H9 (cell line): ENCODE measurements at regions not wholly inside any gene's neighbourhood (a gene's known extent, or its start where the extent isn't known, plus 50 kb on each side); places are given as distances from the start of the nearest gene placed in this dataset.

Experiments
- DNase-seq: peaks from one replicate; pipeline ENCODE4 v3.0.0-alpha.2; 2017
- H2AFZ ChIP-seq: one replicate; pipeline ENCODE4 v1.6.1; 2013; ENCODE audit warnings: mild to moderate bottlenecking, low read length, control low read depth, moderate library complexity
- H2AK5ac ChIP-seq: 2 replicates; pipeline ENCODE4 v1.6.1; 2013; ENCODE audit warnings: low read length, control low read depth, mixed read lengths; ENCODE audit not compliant: insufficient read length
- H2BK120ac ChIP-seq: one replicate; pipeline ENCODE4 v1.6.1; 2013; ENCODE audit warnings: low read depth, mild to moderate bottlenecking, low read length, control low read depth, inconsistent platforms; ENCODE audit not compliant: poor library complexity, severe bottlenecking
- H2BK12ac ChIP-seq: 2 replicates; pipeline ENCODE4 v1.6.1; 2013; ENCODE audit warnings: low read length, control low read depth, mixed read lengths, low read depth; ENCODE audit not compliant: insufficient read length
- H2BK15ac ChIP-seq: 2 replicates; pipeline ENCODE4 v1.6.1; 2013; ENCODE audit warnings: low read depth, low read length, control low read depth
- H2BK20ac ChIP-seq: one replicate; pipeline ENCODE4 v1.6.1; 2013; ENCODE audit warnings: low read depth, mild to moderate bottlenecking, low read length, control low read depth, inconsistent platforms; ENCODE audit not compliant: poor library complexity, severe bottlenecking
- H2BK5ac ChIP-seq: 2 replicates; pipeline ENCODE4 v1.6.1; 2013; ENCODE audit warnings: low read length, control low read depth, mixed read lengths; ENCODE audit not compliant: insufficient read length
- H3K14ac ChIP-seq: 2 replicates; pipeline ENCODE4 v1.6.1; 2013; ENCODE audit warnings: low read length, control low read depth; ENCODE audit not compliant: insufficient read depth
- H3K18ac ChIP-seq: 2 replicates; pipeline ENCODE4 v1.6.1; 2013; ENCODE audit warnings: low read depth, mild to moderate bottlenecking, mixed read lengths, low read length, control low read depth; ENCODE audit not compliant: insufficient read length
- H3K23ac ChIP-seq: 2 replicates; pipeline ENCODE4 v1.6.1; 2013; ENCODE audit warnings: low read length, control low read depth, mixed read lengths, low read depth; ENCODE audit not compliant: insufficient read length
- H3K23me2 ChIP-seq: 2 replicates; pipeline ENCODE4 v1.6.1; 2013; ENCODE audit warnings: low read depth, mild to moderate bottlenecking, mixed read lengths, low read length, control low read depth; ENCODE audit not compliant: insufficient read length, poor library complexity, severe bottlenecking
- H3K27ac ChIP-seq: 2 replicates; pipeline ENCODE4 v1.5.1; 2013; ENCODE audit warnings: low read length, control low read depth, mixed read lengths, low read depth; ENCODE audit not compliant: insufficient read length
- H3K27me3 ChIP-seq: 2 replicates; pipeline ENCODE4 v1.6.1; 2013; ENCODE audit warnings: low read length, control low read depth, inconsistent platforms; ENCODE audit not compliant: insufficient read depth
- H3K4ac ChIP-seq: 2 replicates; pipeline ENCODE4 v1.6.1; 2013; ENCODE audit warnings: low read depth, mild to moderate bottlenecking, control low read depth, inconsistent platforms, low read length, moderate library complexity
- H3K4me1 ChIP-seq: 2 replicates; pipeline ENCODE4 v1.6.1; 2013; ENCODE audit warnings: low read length, control low read depth, inconsistent platforms; ENCODE audit not compliant: insufficient read depth
- H3K4me2 ChIP-seq: 2 replicates; pipeline ENCODE4 v1.6.1; 2013; ENCODE audit warnings: low read length, control low read depth, mixed read lengths; ENCODE audit not compliant: insufficient read length, insufficient read depth
- H3K56ac ChIP-seq: 2 replicates; pipeline ENCODE4 v1.6.1; 2013; ENCODE audit warnings: low read depth, mild to moderate bottlenecking, mixed read lengths, low read length, control low read depth; ENCODE audit not compliant: insufficient read length
- H3K79me1 ChIP-seq: 2 replicates; pipeline ENCODE4 v1.6.1; 2013; ENCODE audit warnings: low read depth, mild to moderate bottlenecking, moderate library complexity, low read length, control low read depth, inconsistent platforms; ENCODE audit not compliant: insufficient read depth, poor library complexity, severe bottlenecking
- H3K79me2 ChIP-seq: 2 replicates; pipeline ENCODE4 v1.6.1; 2013; ENCODE audit warnings: low read length, control low read depth, inconsistent platforms; ENCODE audit not compliant: insufficient read depth
- H3K9ac ChIP-seq: 2 replicates; pipeline ENCODE4 v1.6.1; 2013; ENCODE audit warnings: low read length, control low read depth, mixed read lengths; ENCODE audit not compliant: insufficient read length; ENCODE audit errors: extremely low read depth
- H3K9me3 ChIP-seq: one replicate; pipeline ENCODE4 v1.6.1; 2013; ENCODE audit warnings: low read depth, low read length, inconsistent platforms; ENCODE audit not compliant: control insufficient read depth
- H3T11ph ChIP-seq: one replicate; pipeline ENCODE4 v1.6.1; 2013; ENCODE audit warnings: mild to moderate bottlenecking, low read length, control low read depth, inconsistent platforms
- H4K20me1 ChIP-seq: one replicate; pipeline ENCODE4 v1.6.1; 2013; ENCODE audit not compliant: control insufficient read depth, insufficient read length, insufficient read depth
- H4K5ac ChIP-seq: 2 replicates; pipeline ENCODE4 v1.6.1; 2013; ENCODE audit warnings: low read depth, mild to moderate bottlenecking, mixed read lengths, low read length, control low read depth; ENCODE audit not compliant: insufficient read length
- H4K8ac ChIP-seq: replicated peaks from 2 replicates; pipeline ENCODE4 v1.6.1; 2013; ENCODE audit warnings: low read length, control low read depth, mixed read lengths, low read depth; ENCODE audit not compliant: insufficient read length
- H4K91ac ChIP-seq: 2 replicates; pipeline ENCODE4 v1.6.1; 2013; ENCODE audit warnings: low read depth, mild to moderate bottlenecking, moderate library complexity, mixed read lengths, low read length, control low read depth; ENCODE audit not compliant: insufficient read length
- H3K27ac Mint-ChIP-seq, 3 experiments: 2 replicates in 2 of 3; 3 replicates in 1 of 3; pipeline ENCODE4 v1.8.0; 2020 to 2021; ENCODE audit warnings: mixed read lengths in 3 of 3, mild to moderate bottlenecking in 1 of 3, moderate library complexity in 1 of 3
- H3K27me3 Mint-ChIP-seq: 2 replicates; pipeline ENCODE4 v1.8.0; 2021; ENCODE audit warnings: low read depth, mild to moderate bottlenecking, moderate library complexity, mixed read lengths
- H3K36me3 Mint-ChIP-seq, 3 experiments: 2 replicates in 2 of 3; 3 replicates in 1 of 3; pipeline ENCODE4 v1.8.0; 2020 to 2021; ENCODE audit warnings: low read depth in 3 of 3, mixed read lengths in 3 of 3; ENCODE audit not compliant: insufficient read depth in 1 of 3
- H3K4me1 Mint-ChIP-seq, 2 experiments: 2 replicates each; pipeline ENCODE4 v1.8.0; 2020; ENCODE audit warnings: mixed read lengths in 2 of 2
- H3K4me3 Mint-ChIP-seq, 2 experiments: 2 replicates in 1 of 2; 3 replicates in 1 of 2; pipeline ENCODE4 v1.8.0; 2020 to 2021; ENCODE audit warnings: mild to moderate bottlenecking in 2 of 2, mixed read lengths in 2 of 2, moderate library complexity in 1 of 2
- H3K9me3 Mint-ChIP-seq, 2 experiments: 2 replicates in 1 of 2; 3 replicates in 1 of 2; pipeline ENCODE4 v1.8.0; 2020; ENCODE audit warnings: mild to moderate bottlenecking in 2 of 2, mixed read lengths in 2 of 2, moderate library complexity in 1 of 2
- CTCF ChIP-seq: fragments of 200-600 bp; sonication (generic); conservative IDR thresholded peaks from 3 replicates; pipeline ENCODE4 v1.8.0; 2021; ENCODE audit warnings: antibody characterized with exemption, mild to moderate bottlenecking
- WGBS: extraction: QIAGEN DNeasy Blood & Tissue Kit; methylation state at CpG from one replicate; pipeline ENCODE4 v1.1.7; 2013; ENCODE audit warnings: missing lambda C conversion rate, low lambda C conversion rate, mixed read lengths; ENCODE audit not compliant: insufficient read length; ENCODE audit errors: extremely low coverage; 5-methylcytosine and 5-hydroxymethylcytosine counted together

- no peak overlapping the region for H2AK5ac ChIP-seq
- no peak overlapping the region for H2BK5ac ChIP-seq
- no peaks in the 10 kb centered on the region for H3K9me3 ChIP-seq
- H3K4me2 ChIP-seq = no peak overlapping the region
- WGBS = 96% methylated on average over 1 of the region's 1 CpG
- H4K20me1 ChIP-seq = no peaks in the 10 kb centered on the region
- Mint-ChIP-seq H3K4me3 (no peak overlapping the region), H3K27ac (no peak overlapping the region), H3K27me3 (peaks cover 10% of the 10 kb centered on the region), H3K4me1 (peaks cover 21 to 32% of the 10 kb centered on the region in 2 experiments), H3K36me3 (no peaks in the 10 kb centered on the region), H3K9me3 (no peaks in the 10 kb centered on the region)
- no peak for DNase-seq
- no peak overlapping the region for H3K23ac ChIP-seq
- H4K8ac ChIP-seq = no peak overlapping the region
- peaks cover 5% of the 10 kb centered on the region for H3K4me1 ChIP-seq
- no peak overlapping the region for H2BK120ac ChIP-seq
- H2BK12ac ChIP-seq = no peak overlapping the region
- no peak overlapping the region for H2BK15ac ChIP-seq
- no peaks in the 10 kb centered on the region for H3K79me2 ChIP-seq
- no peak overlapping the region for H3K56ac ChIP-seq
- no peak for TF ChIP-seq CTCF
- no peak overlapping the region for H3T11ph ChIP-seq
- H3K27ac ChIP-seq = no peak overlapping the region
- no peak overlapping the region for H3K9ac ChIP-seq
- H3K14ac ChIP-seq = no peak overlapping the region
- no peak overlapping the region for H2AFZ ChIP-seq
- no peak overlapping the region for H4K5ac ChIP-seq
- no peaks in the 10 kb centered on the region for H3K23me2 ChIP-seq
- no peak overlapping the region for H2BK20ac ChIP-seq
- no peak overlapping the region for H4K91ac ChIP-seq
- H3K79me1 ChIP-seq = no peaks in the 10 kb centered on the region
- H3K27me3 ChIP-seq = no peaks in the 10 kb centered on the region; the same call in 1 of the 2 replicates
- H3K18ac ChIP-seq = no peak overlapping the region
- no peak overlapping the region for H3K4ac ChIP-seq
Measured at GRCh38 chr1:58861076-58861475, 77.2 kb upstream of the JUN start.
